Peyer's patch (tissue), 4 donors: ENCODE measurements at regions not wholly inside any gene's neighbourhood (a gene's known extent, or its start where the extent isn't known, plus 50 kb on each side); places are given as distances from the start of the nearest gene placed in this dataset.

ENCODE experiments used
- DNase-seq, 3 donors: peaks; one replicate each; pipeline ENCODE4 v3.0.0-alpha.2; 2017 to 2019
- H3K27ac ChIP-seq, 4 donors: fragments of 200-600 bp; sonication (generic); one replicate each; pipeline ENCODE4 v1.5.1; 2016 to 2019
- H3K27me3 ChIP-seq, 2 donors: fragments of 200-600 bp; sonication (generic); one replicate each; pipeline ENCODE4 v1.5.1; 2019
- H3K36me3 ChIP-seq, 3 donors: fragments of 200-600 bp; sonication (generic); one replicate each; pipeline ENCODE4 v1.5.1; 2016 to 2019
- H3K4me1 ChIP-seq, 4 donors: fragments of 200-600 bp; sonication (generic); one replicate each; pipeline ENCODE4 v1.5.1; 2016 to 2019
- H3K4me3 ChIP-seq, 4 donors: fragments of 200-600 bp; sonication (generic); 1 replicate in 3 of 4; 2 replicates in 1 of 4; pipeline ENCODE4 v1.5.1; 2016 to 2019; ENCODE audit warnings: mild to moderate bottlenecking in 1 of 4
- H3K9me3 ChIP-seq, 4 donors: fragments of 200-600 bp; sonication (generic); one replicate each; pipeline ENCODE4 v1.5.1; 2016 to 2019; ENCODE audit warnings: mild to moderate bottlenecking in 1 of 4
- CTCF ChIP-seq, 6 experiments: fragments of 450-650 bp in 4 of 6; fragments of 200-600 bp in 2 of 6; sonication (generic) in 1 of 6; IDR thresholded peaks; one replicate each; pipeline ENCODE4 v1.5.1; 2017 to 2019; ENCODE audit warnings: antibody characterized with exemption in 6 of 6, mild to moderate bottlenecking in 3 of 6, moderate library complexity in 1 of 6
- POLR2A ChIP-seq, 2 donors: fragments of 450-650 bp; IDR thresholded peaks; one replicate each; pipeline ENCODE4 v1.5.1; 2017; ENCODE audit warnings: antibody characterized with exemption in 2 of 2, mild to moderate bottlenecking in 2 of 2, moderate library complexity in 2 of 2

GRCh38 chrX:22325096-22325495, 52.4 kb downstream of the CBLL2 start:
- H3K4me3 ChIP-seq: no peak overlapping the region
- no peak overlapping the region for H3K27ac ChIP-seq
- no peaks in the 10 kb centered on the region for H3K9me3 ChIP-seq
- no peaks in the 10 kb centered on the region for H3K4me1 ChIP-seq
- DNase-seq: no peak
- TF ChIP-seq CTCF (IDR thresholded peaks at IDR 0.05) (no peak), POLR2A (IDR thresholded peaks at IDR 0.05) (no peak)
- no peaks in the 10 kb centered on the region for H3K36me3 ChIP-seq
- no peaks in the 10 kb centered on the region for H3K27me3 ChIP-seq

- Histone ChIP-seq H3K27ac (no peak overlapping the region), H3K27me3 (no peaks in the 10 kb centered on the region), H3K9me3 (no peaks in the 10 kb centered on the region), H3K36me3 (no peaks in the 10 kb centered on the region), H3K4me1 (no peaks in the 10 kb centered on the region), H3K4me3 (no peak overlapping the region)
- no peak for DNase-seq
- no peak for TF ChIP-seq POLR2A (IDR thresholded peaks at IDR 0.05)
- TF ChIP-seq CTCF (IDR thresholded peaks at IDR 0.05): no peak
Measured at GRCh38 chrX:22329783-22330182, 57.1 kb downstream of the CBLL2 start.

GRCh38 chrX:22338740-22339139, 66.0 kb downstream of the CBLL2 start:
- Histone ChIP-seq H3K4me3 (no peak overlapping the region), H3K9me3 (no peaks in the 10 kb centered on the region), H3K27me3 (no peaks in the 10 kb centered on the region), H3K36me3 (no peaks in the 10 kb centered on the region), H3K27ac (no peak overlapping the region), H3K4me1 (no peaks in the 10 kb centered on the region)
- DNase-seq: no peak
- no peak for TF ChIP-seq POLR2A (IDR thresholded peaks at IDR 0.05)
- TF ChIP-seq CTCF (IDR thresholded peaks at IDR 0.05): no peak

- no peak overlapping the region for H3K27ac ChIP-seq
- no peaks in the 10 kb centered on the region for H3K36me3 ChIP-seq
- H3K27me3 ChIP-seq: no peaks in the 10 kb centered on the region
- H3K9me3 ChIP-seq: no peaks in the 10 kb centered on the region
- DNase-seq: no peak
- no peak for TF ChIP-seq CTCF (IDR thresholded peaks at IDR 0.05)
- TF ChIP-seq POLR2A (IDR thresholded peaks at IDR 0.05): no peak
- no peak overlapping the region for H3K4me3 ChIP-seq
- no peaks in the 10 kb centered on the region for H3K4me1 ChIP-seq
Measured at GRCh38 chrX:22339459-22339858, 66.7 kb downstream of the CBLL2 start.

GRCh38 chrX:22340022-22340616, 67.4 kb downstream of the CBLL2 start:
- no peak overlapping the region for H3K4me3 ChIP-seq
- no peaks in the 10 kb centered on the region for H3K27me3 ChIP-seq
- no peak for TF ChIP-seq CTCF (IDR thresholded peaks at IDR 0.05)
- TF ChIP-seq POLR2A (IDR thresholded peaks at IDR 0.05): no peak
- no peaks in the 10 kb centered on the region for H3K9me3 ChIP-seq
- DNase-seq: no peak
- no peaks in the 10 kb centered on the region for H3K4me1 ChIP-seq
- H3K27ac ChIP-seq: no peak overlapping the region
- H3K36me3 ChIP-seq: no peaks in the 10 kb centered on the region

GRCh38 chrX:22343192-22343591, 70.5 kb downstream of the CBLL2 start:
- Histone ChIP-seq H3K4me3 (no peak overlapping the region), H3K4me1 (no peaks in the 10 kb centered on the region), H3K27ac (no peak overlapping the region), H3K9me3 (no peaks in the 10 kb centered on the region), H3K36me3 (no peaks in the 10 kb centered on the region), H3K27me3 (no peaks in the 10 kb centered on the region)
- no peak for DNase-seq
- TF ChIP-seq CTCF (IDR thresholded peaks at IDR 0.05) (no peak), POLR2A (IDR thresholded peaks at IDR 0.05) (no peak)
